H1 (cell line): ENCODE measurements at regions not wholly inside any gene's neighbourhood (a gene's known extent, or its start where the extent isn't known, plus 50 kb on each side); places are given as distances from the start of the nearest gene placed in this dataset.

Experiments used
- ATF3 ChIP-seq: IDR thresholded peaks from 2 replicates; pipeline ENCODE4 v1.6.1; 2011; ENCODE audit warnings: low read depth, mild to moderate bottlenecking, low read length; ENCODE audit not compliant: insufficient read depth
- CHD1 ChIP-seq: IDR thresholded peaks from 2 replicates; pipeline ENCODE4 v1.6.1; 2012; ENCODE audit warnings: low read depth, low read length, improper control_type of control experiment
- CTCF ChIP-seq, 3 experiments: IDR thresholded peaks; 1 replicate in 2 of 3; 2 replicates in 1 of 3; pipeline versions ENCODE4 v1.5.1 to v1.6.1; 2011; ENCODE audit warnings: low read length in 3 of 3, mild to moderate bottlenecking in 3 of 3, inconsistent platforms in 2 of 3, low read depth in 1 of 3, moderate library complexity in 1 of 3; ENCODE audit not compliant: insufficient read depth in 1 of 3; ENCODE audit errors: control extremely low read depth in 1 of 3
- JUN ChIP-seq: IDR thresholded peaks from 2 replicates; pipeline ENCODE4 v1.6.1; 2011; ENCODE audit warnings: low read depth, mild to moderate bottlenecking, improper control_type of control experiment, low read length
- NRF1 ChIP-seq: IDR thresholded peaks from 2 replicates; pipeline ENCODE4 v1.6.1; 2011; ENCODE audit warnings: mild to moderate bottlenecking, low read depth, low read length, improper control_type of control experiment
- POLR2A ChIP-seq, 2 experiments: IDR thresholded peaks; 1 replicate in 1 of 2; 2 replicates in 1 of 2; pipeline ENCODE4 v1.6.1; 2011; ENCODE audit warnings: low read depth in 2 of 2, low read length in 2 of 2, mild to moderate bottlenecking in 2 of 2; ENCODE audit errors: control extremely low read depth in 1 of 2
- RFX5 ChIP-seq: IDR thresholded peaks from 2 replicates; pipeline ENCODE4 v1.6.1; 2011; ENCODE audit warnings: low read depth, low read length, improper control_type of control experiment, borderline replicate concordance
- SRF ChIP-seq: IDR thresholded peaks from 2 replicates; pipeline ENCODE4 v1.6.1; 2011; ENCODE audit warnings: mild to moderate bottlenecking, low read depth, low read length, moderate library complexity
- TEAD4 ChIP-seq: IDR thresholded peaks from 2 replicates; pipeline ENCODE4 v1.6.1; 2012; ENCODE audit warnings: low read depth, low read length, inconsistent platforms, mixed read lengths

- TF ChIP-seq POLR2A (IDR thresholded peaks at IDR 0.05; ENCODE audit: control extremely low read depth in 1 of 2, low read depth in 2 of 2, low read length in 2 of 2) (no peak), CHD1 (no peak), CTCF (IDR thresholded peaks at IDR 0.05; ENCODE audit: control extremely low read depth in 1 of 3, insufficient read depth in 1 of 3, low read depth in 1 of 3, low read length in 3 of 3) (no peak), RFX5 (no peak), JUN (no peak), SRF (no peak), ATF3 (no peak), NRF1 (no peak), TEAD4 (no peak)
Observed at GRCh38 chr12:116459011-116459875, 99.9 kb upstream of the MAP1LC3B2 start.
